NCI-H1105 treated with DMSO at 0.1 percent for 48 hours (cell line): ENCODE measurements at regions not wholly inside any gene's neighbourhood (a gene's known extent, or its start where the extent isn't known, plus 50 kb on each side); places are given as distances from the start of the nearest gene placed in this dataset.

ENCODE experiments used
- DNase-seq: peaks from one replicate; lab custom pipeline; 2025; lab: John Stamatoyannopoulos, UW

- DNase-seq, result no peak
Measured at GRCh38 chr22:48334971-48335370, 1492.7 kb downstream of the BRD1 start.

GRCh38 chr22:48333816-48334735 is 1493.6 kb downstream of the BRD1 start:
- no peak for DNase-seq

DNA sequence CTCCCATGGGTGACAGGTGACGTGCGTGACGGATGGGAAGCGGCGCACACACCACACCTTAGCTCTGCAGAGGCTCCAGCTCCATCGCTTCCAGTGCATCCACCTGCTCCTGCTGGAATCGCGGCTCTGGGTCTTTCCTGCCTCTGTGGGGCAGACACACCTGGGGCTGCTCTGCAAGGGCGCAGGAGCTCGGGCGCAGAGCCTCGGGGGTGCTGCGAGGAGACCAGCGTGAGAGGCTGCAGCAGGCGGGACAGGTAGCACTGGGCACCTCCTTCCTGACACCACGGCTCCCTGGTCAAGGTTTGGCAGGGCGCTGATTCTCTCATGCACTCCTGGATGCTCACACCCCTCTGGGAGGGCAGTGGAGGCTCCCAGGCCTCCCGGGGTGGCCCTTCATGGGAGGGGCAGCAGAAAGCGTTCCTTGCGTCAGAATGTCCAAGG is 1494.3 kb downstream of the BRD1 start:
- no peak for DNase-seq

DNA sequence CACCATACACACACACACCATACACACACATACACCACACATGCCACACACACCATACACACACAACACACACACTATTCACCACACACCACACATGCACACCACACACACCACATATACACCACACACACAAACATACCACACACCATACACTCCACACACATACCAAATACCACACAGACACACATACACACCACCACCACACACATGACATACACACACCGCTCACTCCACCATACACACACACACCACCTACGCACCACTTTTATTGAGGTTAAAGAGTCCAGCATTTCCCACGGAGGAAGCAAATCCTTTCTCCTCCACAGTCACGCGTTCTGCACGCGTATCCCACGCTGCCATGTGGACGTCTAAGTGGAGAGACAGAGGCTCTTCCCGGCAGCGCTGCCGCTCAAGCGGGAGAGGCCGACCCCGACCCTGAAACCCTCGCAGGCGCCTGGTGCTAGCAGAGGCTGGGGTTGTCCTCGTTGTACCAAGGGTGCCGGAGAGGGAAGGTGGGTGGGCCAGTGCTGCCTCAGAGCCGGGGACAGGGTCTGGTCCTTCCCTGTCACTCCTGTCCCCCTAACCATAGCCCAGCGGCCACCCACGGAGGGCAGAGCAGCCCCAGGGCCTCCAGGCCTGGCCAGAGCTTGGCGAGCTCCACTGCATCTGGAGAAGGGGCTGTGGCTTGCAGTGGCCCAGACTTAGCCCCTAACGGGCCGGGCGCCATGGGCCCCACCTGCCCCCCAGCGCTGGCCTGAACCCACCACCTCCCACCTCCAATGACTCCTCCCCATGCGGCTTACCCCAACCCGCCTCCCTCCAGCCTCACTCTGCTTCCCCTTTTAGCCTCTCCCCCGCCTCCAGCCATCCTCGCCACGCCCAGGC is 1495.0 kb downstream of the BRD1 start:
- no peak for DNase-seq

DNA sequence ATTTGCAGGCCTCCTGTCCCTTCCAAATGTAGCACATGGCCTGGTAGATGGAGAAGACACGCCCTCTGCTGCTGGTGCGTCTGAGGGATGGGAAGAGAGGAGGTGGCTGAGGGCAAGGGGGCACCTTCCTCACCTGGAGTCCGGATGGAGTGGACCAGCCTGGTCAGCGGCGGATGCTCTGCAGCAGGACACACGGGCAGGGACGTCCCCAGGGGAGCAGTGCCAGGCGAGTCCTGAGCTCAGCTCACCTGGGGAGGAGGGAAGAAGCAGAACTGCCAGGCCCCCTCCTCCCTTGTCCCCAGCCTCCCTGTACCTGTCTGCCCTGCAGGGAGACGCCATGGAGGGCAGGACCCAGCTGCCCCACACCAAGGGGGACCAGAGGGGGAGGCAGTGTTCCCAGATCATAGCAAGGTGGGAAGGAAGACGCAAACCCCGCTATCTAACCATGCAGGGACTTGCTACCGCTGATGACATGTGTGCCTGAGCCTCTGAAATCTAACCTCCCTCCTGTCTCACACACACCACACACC is 1495.9 kb downstream of the BRD1 start:
- no peak for DNase-seq

- DNase-seq, result no peak
Measured at GRCh38 chr22:48331266-48331665, 1496.4 kb downstream of the BRD1 start.

DNA sequence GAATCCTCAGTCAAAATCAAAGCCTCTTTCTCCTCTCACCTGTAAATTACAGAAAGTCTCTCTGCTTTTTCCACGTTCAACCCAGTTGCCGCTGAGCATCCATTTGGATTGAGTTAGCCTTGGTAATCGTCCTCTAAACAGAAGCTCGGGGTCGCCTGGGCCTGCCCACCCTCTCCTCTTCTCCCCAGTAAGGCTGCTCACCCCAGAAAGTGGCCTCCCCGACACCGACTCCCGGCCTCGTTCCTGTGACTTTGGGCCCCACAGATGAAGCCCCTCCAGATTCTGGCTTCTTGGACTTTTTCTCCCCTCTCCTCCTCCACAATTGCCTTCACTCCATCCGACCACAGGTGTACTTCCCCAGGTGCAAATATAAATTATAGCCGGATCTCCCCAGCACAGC is 1500.0 kb downstream of the BRD1 start:
- DNase-seq, result no peak

GRCh38 chr22:48323746-48324145 is 1503.9 kb downstream of the BRD1 start:
- DNase-seq, result no peak

- no peak for DNase-seq
Measured at GRCh38 chr22:48322907-48323306, 1504.8 kb downstream of the BRD1 start.

DNA sequence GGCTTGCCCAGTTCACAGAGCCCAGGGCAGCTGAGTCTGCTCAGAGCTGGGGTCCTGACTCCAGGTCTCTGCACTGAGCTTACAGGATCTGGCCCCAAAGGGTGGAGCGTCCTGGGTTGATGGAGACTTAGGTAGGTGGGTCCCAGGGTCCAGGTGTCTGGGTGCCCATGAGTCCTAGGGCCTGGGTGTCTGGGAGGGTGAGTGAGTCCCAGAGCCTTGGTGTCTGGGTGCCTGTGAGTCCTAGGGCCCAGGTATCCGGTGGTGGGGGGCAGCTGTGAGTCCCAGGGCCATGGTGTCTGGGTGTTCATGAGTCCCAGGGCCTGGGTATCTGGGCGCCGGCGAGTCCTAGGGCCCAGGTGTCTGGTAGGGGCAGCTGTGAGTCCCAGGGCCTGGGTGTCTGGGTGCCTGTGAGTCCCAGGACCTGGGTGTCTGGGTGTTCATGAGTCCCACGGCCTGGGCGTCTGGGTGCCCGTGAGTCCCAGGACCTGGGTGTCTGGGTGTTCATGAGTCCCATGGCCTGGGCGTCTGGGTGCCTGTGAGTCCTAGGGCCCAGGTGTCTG is 1505.6 kb downstream of the BRD1 start:
- no peak for DNase-seq

- no peak for DNase-seq
Measured at GRCh38 chr22:48320683-48321451, 1506.8 kb downstream of the BRD1 start.

- no peak for DNase-seq
Measured at GRCh38 chr22:48320048-48320682, 1507.5 kb downstream of the BRD1 start.

DNA sequence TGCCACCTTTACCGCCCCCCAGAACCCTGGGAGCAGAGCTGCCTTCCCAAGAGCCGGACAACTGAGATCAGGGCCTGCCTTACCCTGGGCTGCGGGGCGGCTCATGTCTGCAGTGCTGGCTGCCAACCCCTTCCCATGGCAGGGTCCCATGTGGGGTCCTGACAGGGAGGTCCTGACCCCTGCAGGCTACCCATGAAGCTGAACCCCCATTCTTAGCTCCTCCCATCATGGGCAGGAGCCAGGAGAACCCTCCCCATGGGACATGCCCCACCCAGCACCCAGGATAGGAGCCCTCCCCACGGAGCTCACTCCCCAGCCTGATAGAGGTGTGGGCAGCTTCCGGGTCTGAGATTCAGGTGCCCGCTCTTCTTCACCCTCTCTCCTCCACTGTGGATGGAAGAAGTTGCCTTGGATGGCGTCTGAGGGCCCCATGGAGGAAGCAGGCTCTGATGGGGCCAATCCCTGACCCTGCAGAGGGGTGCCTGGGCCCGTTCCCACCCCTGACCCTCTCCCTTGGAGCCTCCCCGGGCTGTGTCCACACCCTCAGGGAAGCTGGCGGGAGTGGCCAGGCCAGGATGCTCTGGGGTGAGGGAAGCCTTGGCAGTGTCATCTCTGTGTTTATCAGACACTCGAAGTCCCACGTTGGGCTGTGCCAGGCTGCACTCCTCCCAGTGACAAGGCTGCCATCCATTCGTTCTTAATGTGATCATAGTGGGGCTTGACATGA is 1508.2 kb downstream of the BRD1 start:
- DNase-seq, result no peak

DNA sequence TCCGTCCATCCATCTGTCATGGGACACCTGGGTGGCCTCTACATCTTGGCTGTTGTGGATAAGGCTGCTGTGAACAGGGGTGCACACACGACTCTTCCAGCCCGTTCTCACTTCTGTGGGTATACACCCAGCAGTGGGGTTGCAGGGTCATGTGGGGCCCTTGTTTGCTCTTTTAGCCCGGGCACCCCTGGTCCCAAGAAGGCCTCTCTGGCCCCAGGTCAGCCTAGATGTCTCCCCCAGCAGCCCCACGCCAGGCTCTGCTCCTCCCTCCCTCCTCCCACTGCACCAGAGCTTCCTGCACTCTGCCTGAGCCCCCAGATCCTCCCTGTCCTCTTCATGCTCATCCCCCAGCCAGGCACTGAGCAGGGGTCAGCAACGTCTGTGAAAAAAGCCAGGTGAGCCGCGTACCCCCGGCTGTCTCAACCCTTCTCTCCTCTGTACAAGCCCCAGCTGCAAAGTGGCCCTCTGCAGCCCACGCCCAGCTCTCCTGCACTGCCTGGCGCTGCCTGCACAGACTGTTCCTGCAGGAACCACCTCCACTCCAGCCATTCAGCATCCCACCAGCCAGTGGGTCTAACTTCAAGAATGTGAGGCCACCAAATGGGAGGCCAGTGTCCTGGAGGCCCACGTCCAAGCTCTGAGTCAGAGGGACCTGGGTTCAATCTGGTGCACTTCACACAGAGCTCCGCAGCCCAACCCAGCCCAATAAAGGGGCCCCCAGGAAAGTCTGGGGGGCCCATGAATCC is 1508.9 kb downstream of the BRD1 start:
- DNase-seq, result no peak

GRCh38 chr22:48318173-48318572 is 1509.5 kb downstream of the BRD1 start:
- no peak for DNase-seq

GRCh38 chr22:48316257-48317250 is 1511.1 kb downstream of the BRD1 start:
- DNase-seq, result no peak

DNA sequence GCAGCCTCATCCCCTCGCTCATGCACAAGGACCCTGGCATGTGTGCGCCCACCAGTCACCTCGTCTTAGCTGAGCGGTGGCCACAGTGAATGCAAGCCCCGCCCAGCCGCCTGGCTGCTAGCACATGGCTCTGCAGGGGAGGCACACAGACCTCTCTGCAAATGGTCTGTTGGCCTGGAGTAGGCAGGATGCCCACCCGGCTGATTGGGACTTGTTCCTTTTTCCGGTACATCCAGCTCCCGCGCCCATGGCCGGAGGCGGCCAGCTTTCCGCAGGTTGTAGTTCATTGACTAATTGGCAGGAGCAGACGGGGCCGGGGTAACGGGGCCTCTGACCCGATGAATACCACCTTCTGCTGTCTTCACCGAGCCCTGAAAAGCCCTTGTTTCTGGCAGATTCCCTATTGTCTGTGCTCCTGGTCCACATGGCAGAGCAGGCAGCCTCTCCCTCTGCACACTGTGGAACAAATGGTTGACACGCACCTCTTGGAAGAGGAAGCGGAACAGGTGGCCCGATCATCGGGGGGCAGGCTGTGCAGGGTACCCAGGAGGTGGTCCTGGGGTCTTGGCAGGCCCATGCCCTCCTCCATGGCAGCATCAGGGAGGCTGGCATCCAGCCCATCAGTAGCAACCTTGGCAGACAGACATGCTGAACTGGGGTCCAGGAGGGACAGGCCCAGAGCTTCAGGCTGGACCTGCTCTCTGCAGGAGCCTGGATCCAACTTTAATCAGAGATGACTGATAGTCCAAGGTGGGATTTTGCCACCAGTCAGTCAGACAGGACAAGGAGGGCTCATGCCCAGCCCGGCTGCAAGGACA is 1512.0 kb downstream of the BRD1 start:
- DNase-seq, result no peak
